ENCODE measurements at regions not wholly inside any gene's neighbourhood (a gene's known extent, or its start where the extent isn't known, plus 50 kb on each side); places are given as distances from the start of the nearest gene placed in this dataset.

- H3K4me1 ChIP-seq (replicated peaks in 1 of 4; ENCODE audit: control insufficient read depth in 3 of 4, insufficient read depth in 4 of 4, low read length in 3 of 4): peaks cover 0 to 2% (median 0%) of the 10 kb centered on the region in 4 experiments; a peak in 2 of 7 replicates
- H3K4me2 ChIP-seq (ENCODE audit: insufficient read depth in 1 of 2, low read depth in 2 of 2, low read length in 2 of 2): no peak overlapping the region
- H2BK5ac ChIP-seq (ENCODE audit: low read depth, low read length): no peak overlapping the region
- no peak overlapping the region for H2BK20ac ChIP-seq (ENCODE audit: low read length)
- H4K8ac ChIP-seq (ENCODE audit: extremely low read depth, insufficient read depth, low read length): no peak overlapping the region
- no peaks in the 10 kb centered on the region for H3K9me3 ChIP-seq (ENCODE audit: insufficient read depth in 2 of 2, low read depth in 1 of 2, low read length in 1 of 2)
- ChIA-PET CTCF (ENCODE audit: partially characterized antibody) (interaction anchor here (0.6 kb wide), 1 partner anchor 8 kb away, joined by 3 read pairs; no protein-coding TSS in a partner anchor), POLR2A (ENCODE audit: partially characterized antibody) (interaction anchor here (0.6 kb wide), 1 partner anchor 215 kb away, joined by 4 read pairs; no protein-coding TSS in a partner anchor)
- no peak overlapping the region for H3K4me3 ChIP-seq (ENCODE audit: extremely low read depth in 1 of 4, insufficient read depth in 2 of 4, low read depth in 3 of 4, low read length in 4 of 4)
- no peak overlapping the region for H2BK12ac ChIP-seq (ENCODE audit: low read depth, low read length)
- H3K36me3 ChIP-seq (ENCODE audit: control insufficient read depth in 2 of 4, insufficient read depth in 4 of 4, low read length in 3 of 4): no peaks in the 10 kb centered on the region
- no peaks in the 10 kb centered on the region for H3K23me2 ChIP-seq (ENCODE audit: low read depth, low read length)
- no peak overlapping the region for H3K56ac ChIP-seq (replicated peaks; ENCODE audit: insufficient read length, low read depth, low read length)
- TF ChIP-seq SP2 (IDR thresholded peaks at IDR 0.05; ENCODE audit: low read length): no peak
- TF ChIP-seq CBX8 (IDR thresholded peaks at IDR 0.05; ENCODE audit: borderline replicate concordance, low read depth, low read length): no peak
- TF ChIP-seq, protein P1, sequence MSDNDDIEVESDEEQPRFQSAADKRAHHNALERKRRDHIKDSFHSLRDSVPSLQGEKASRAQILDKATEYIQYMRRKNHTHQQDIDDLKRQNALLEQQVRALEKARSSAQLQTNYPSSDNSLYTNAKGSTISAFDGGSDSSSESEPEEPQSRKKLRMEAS (IDR thresholded peaks at IDR 0.05): no peak
- no peak for TF ChIP-seq EP300 (IDR thresholded peaks at IDR 0.05; ENCODE audit: borderline replicate concordance in 1 of 2, low read depth in 2 of 2, low read length in 2 of 2)
- TF ChIP-seq POLR2A (IDR thresholded peaks at IDR 0.05; ENCODE audit: control extremely low read depth in 1 of 2, low read depth in 2 of 2, low read length in 2 of 2): no peak
- no peak overlapping the region for H3K9ac ChIP-seq (replicated peaks in 1 of 4; ENCODE audit: extremely low read depth in 1 of 4, low read depth in 3 of 4, low read length in 3 of 4)
- no peak overlapping the region for H4K5ac ChIP-seq (ENCODE audit: insufficient read length, low read depth, low read length)
- 92% methylated on average over 1 of the region's 1 CpG; no CpG with 5 or more reads in 1 of the 2 experiments for WGBS, 2 experiments (ENCODE audit: extremely low coverage in 1 of 2, insufficient coverage in 1 of 2, insufficient read length in 1 of 2, insufficient replicate concordance in 2 of 2, low coverage in 1 of 2, low lambda C conversion rate in 2 of 2, missing lambda C conversion rate in 1 of 2)
- H2BK120ac ChIP-seq (replicated peaks; ENCODE audit: low read depth, low read length): no peak overlapping the region
- no peak overlapping the region for H2AFZ ChIP-seq (ENCODE audit: low read length)
- H3K4ac ChIP-seq (replicated peaks; ENCODE audit: insufficient read length, low read depth, low read length): no peak overlapping the region
- H3K79me2 ChIP-seq (ENCODE audit: control insufficient read depth in 1 of 2, insufficient read depth in 2 of 2, low read length in 2 of 2): no peaks in the 10 kb centered on the region
- no peak overlapping the region for H4K91ac ChIP-seq (replicated peaks; ENCODE audit: insufficient read length, low read length)
- no peak overlapping the region for H3K27ac ChIP-seq (ENCODE audit: low read depth, low read length)
- no peaks in the 10 kb centered on the region for H3K27me3 ChIP-seq (replicated peaks in 1 of 4; ENCODE audit: control insufficient read depth in 3 of 4, extremely low read depth in 1 of 4, insufficient read depth in 3 of 4, low read length in 3 of 4)
- DNase-seq (ENCODE audit: low read depth in 1 of 2, low spot score in 2 of 2) (no peak), FAIRE-seq (no peak)
- H3K23ac ChIP-seq (ENCODE audit: insufficient read length): no peak overlapping the region
- H2BK15ac ChIP-seq (ENCODE audit: low read length): no peak overlapping the region
- no peak overlapping the region for H2AK5ac ChIP-seq (ENCODE audit: low read depth, low read length)
- no peak overlapping the region for H3K14ac ChIP-seq (ENCODE audit: insufficient read length)
- no peaks in the 10 kb centered on the region for H3K79me1 ChIP-seq (ENCODE audit: low read depth, low read length)
- H4K20me1 ChIP-seq (replicated peaks in 1 of 2; ENCODE audit: control insufficient read depth in 1 of 2, insufficient read depth in 2 of 2, low read length in 2 of 2): no peaks in the 10 kb centered on the region
- H3K18ac ChIP-seq (ENCODE audit: extremely low read depth, low read length): no peak overlapping the region
Observed at GRCh38 chrX:40943093-40943641, 142.1 kb upstream of the USP9X start.

Data from H1 (cell line).